Transverse colon (tissue), 4 donors: ENCODE measurements at regions not wholly inside any gene's neighbourhood (a gene's known extent, or its start where the extent isn't known, plus 50 kb on each side); places are given as distances from the start of the nearest gene placed in this dataset.

Experiments
- DNase-seq: peaks from one replicate; pipeline ENCODE4 v3.0.0-alpha.2; 2019
- H3K27ac ChIP-seq, 4 donors: fragments of 200-600 bp; sonication (generic); 2 replicates each; pipeline ENCODE4 v1.5.1; 2016 to 2018; ENCODE audit warnings: inconsistent platforms in 4 of 4
- H3K27me3 ChIP-seq: fragments of 200-600 bp; sonication (generic); 2 replicates; pipeline ENCODE4 v1.5.1; 2017; ENCODE audit warnings: inconsistent platforms
- H3K36me3 ChIP-seq, 4 donors: fragments of 200-600 bp; sonication (generic); 2 replicates each; pipeline ENCODE4 v1.5.1; 2017 to 2019; ENCODE audit warnings: inconsistent platforms in 4 of 4
- H3K4me1 ChIP-seq, 4 donors: fragments of 200-600 bp; sonication (generic); 2 replicates each; pipeline ENCODE4 v1.5.1; 2017 to 2020; ENCODE audit warnings: inconsistent platforms in 4 of 4
- H3K4me3 ChIP-seq, 4 donors: fragments of 200-600 bp; sonication (generic); 1 replicate in 1 of 4; 2 replicates in 3 of 4; pipeline versions ENCODE4 v1.5.1 to v1.6.1; 2017 to 2019; ENCODE audit warnings: inconsistent platforms in 4 of 4
- H3K9me3 ChIP-seq, 2 donors: fragments of 200-600 bp; sonication (generic); 2 replicates each; pipeline ENCODE4 v1.5.1; 2017 to 2019; ENCODE audit warnings: inconsistent platforms in 2 of 2
- CTCF ChIP-seq, 5 experiments: fragments of 200-600 bp in 3 of 5; fragments of 450-650 bp in 2 of 5; sonication (generic) in 3 of 5; IDR thresholded peaks; 1 replicate in 2 of 5; 2 replicates in 3 of 5; pipeline ENCODE4 v1.5.1; 2016 to 2017; ENCODE audit warnings: antibody characterized with exemption in 5 of 5, inconsistent platforms in 3 of 5, mild to moderate bottlenecking in 2 of 5, moderate library complexity in 1 of 5
- EP300 ChIP-seq: sonication (generic); formaldehyde crosslinking; IDR thresholded peaks from one replicate; pipeline ENCODE4 v1.6.1; 2017; ENCODE audit warnings: antibody characterized with exemption, low read depth
- POLR2A ChIP-seq: fragments of 450-650 bp; IDR thresholded peaks from one replicate; pipeline ENCODE4 v1.6.1; 2016; ENCODE audit warnings: antibody characterized with exemption, mild to moderate bottlenecking, moderate library complexity
- POLR2AphosphoS5 ChIP-seq, 3 donors: sonication (generic); formaldehyde crosslinking; IDR thresholded peaks; one replicate each; pipeline ENCODE4 v1.6.1; 2016; ENCODE audit warnings: antibody characterized with exemption in 3 of 3
- WGBS, 2 donors: methylation state at CpG; one replicate each; pipeline ENCODE4 v1.1.5; 2018; ENCODE audit warnings: low coverage in 1 of 2; 5-methylcytosine and 5-hydroxymethylcytosine counted together
- in situ Hi-C, 4 donors: fragments of 200-750 bp; cut with MboI; loops; one replicate each; pipeline versions ENCODE4 v1.15.0 to v1.15.1; 2017; ENCODE audit warnings: low sequenced_read_pairs in 3 of 4, low pct_ligation_motif_present in 1 of 4, low pct_unique_long_range_greater_than_20kb in 1 of 4
- intact Hi-C: fragments of 100-400 bp; cut with DNase I; formaldehyde crosslinking; loops from one replicate; pipeline ENCODE4 v1.15.1; 2023; ENCODE audit warnings: low total_unique reads

GRCh38 chr4:189767941-189768340 lies 172.7 kb upstream of the FRG1 start:
- no peaks in the 10 kb centered on the region for H3K36me3 ChIP-seq
- no peaks in the 10 kb centered on the region for H3K27me3 ChIP-seq
- H3K9me3 ChIP-seq: no peaks in the 10 kb centered on the region
- no peaks in the 10 kb centered on the region for H3K4me1 ChIP-seq
- no peak for DNase-seq
- in situ Hi-C loops: no loop called here
- WGBS, 2 donors: 81% methylated on average over 4 of the region's 4 CpGs
- intact Hi-C loops: no loop called here
- no peak for TF ChIP-seq EP300
- no peak for TF ChIP-seq POLR2A
- TF ChIP-seq POLR2AphosphoS5 (IDR thresholded peaks at IDR 0.05): no peak
- no peak for TF ChIP-seq CTCF (IDR thresholded peaks at IDR 0.05)
- H3K27ac ChIP-seq: no peak overlapping the region
- no peak overlapping the region for H3K4me3 ChIP-seq

GRCh38 chr4:189769131-189769530 lies 171.5 kb upstream of the FRG1 start:
- intact Hi-C loops (no loop called here), in situ Hi-C loops (no loop called here)
- no peaks in the 10 kb centered on the region for H3K27me3 ChIP-seq
- no peaks in the 10 kb centered on the region for H3K9me3 ChIP-seq
- DNase-seq: no peak
- H3K4me3 ChIP-seq: no peak overlapping the region
- TF ChIP-seq CTCF (IDR thresholded peaks at IDR 0.05): no peak
- H3K27ac ChIP-seq: no peak overlapping the region
- no peaks in the 10 kb centered on the region for H3K4me1 ChIP-seq
- 85 to 91% methylated on average over 9 of the region's 9 CpGs for WGBS, 2 donors
- H3K36me3 ChIP-seq: no peaks in the 10 kb centered on the region

- intact Hi-C loops: no loop called here
- WGBS, 2 donors: 78 to 86% methylated on average over 9 to 11 of the region's 11 CpGs
- no peak overlapping the region for H3K27ac ChIP-seq
- no peaks in the 10 kb centered on the region for H3K36me3 ChIP-seq
- no peaks in the 10 kb centered on the region for H3K4me1 ChIP-seq
- in situ Hi-C loops: no loop called here
- no peaks in the 10 kb centered on the region for H3K27me3 ChIP-seq
- TF ChIP-seq EP300 (no peak), CTCF (IDR thresholded peaks at IDR 0.05) (no peak), POLR2A (no peak), POLR2AphosphoS5 (IDR thresholded peaks at IDR 0.05) (no peak)
- no peaks in the 10 kb centered on the region for H3K9me3 ChIP-seq
- no peak for DNase-seq
- no peak overlapping the region for H3K4me3 ChIP-seq
Measured at GRCh38 chr4:189771696-189772361, 168.8 kb upstream of the FRG1 start.

GRCh38 chr4:189773909-189774308 lies 166.8 kb upstream of the FRG1 start:
- no peaks in the 10 kb centered on the region for H3K9me3 ChIP-seq
- H3K27ac ChIP-seq: no peak overlapping the region
- WGBS, 2 donors: 42 to 67% methylated on average over 6 of the region's 6 CpGs
- TF ChIP-seq EP300: no peak
- no peak for TF ChIP-seq POLR2AphosphoS5 (IDR thresholded peaks at IDR 0.05)
- TF ChIP-seq CTCF (IDR thresholded peaks at IDR 0.05): no peak
- TF ChIP-seq POLR2A: no peak
- H3K36me3 ChIP-seq: no peaks in the 10 kb centered on the region
- no peaks in the 10 kb centered on the region for H3K27me3 ChIP-seq
- no peaks in the 10 kb centered on the region for H3K4me1 ChIP-seq
- intact Hi-C loops: no loop called here
- DNase-seq: no peak
- in situ Hi-C loops: no loop called here
- no peak overlapping the region for H3K4me3 ChIP-seq
